IMR-90 (cell line): ENCODE measurements at regions not wholly inside any gene's neighbourhood (a gene's known extent, or its start where the extent isn't known, plus 50 kb on each side); places are given as distances from the start of the nearest gene placed in this dataset.

Source experiments
- ATAC-seq: fragments of 200-7000 bp; cut with Tn5 transposase; 2 replicates; pipeline ENCODE4 v1.9.1; 2020; ENCODE audit warnings: low read depth, mild to moderate bottlenecking, moderate library complexity
- BruUV-seq: library from RNA; stranded (reverse); fragments of 400-500 nt; replicated peaks from 2 replicates; lab custom pipeline; 2021; lab: Mats Ljungman, UMichigan
- CTCF ChIA-PET: fragments of 300-600 bp; formaldehyde crosslinking; extraction: SDS; loops from one replicate; lab custom pipeline; 2021; ENCODE audit warnings: antibody characterized with exemption; lab: Yijun Ruan, JAX
- POLR2A ChIA-PET: fragments of 300-600 bp; sonication (Branson Sonifier 250); formaldehyde crosslinking; loops from one replicate; lab custom pipeline; 2022; ENCODE audit warnings: antibody characterized with exemption; ENCODE audit not compliant: unreplicated experiment; lab: Charles Lee
- DNase-seq: peaks from one replicate; pipeline ENCODE4 v3.0.0; 2013
- H2AFZ ChIP-seq: replicated peaks from 2 replicates; pipeline ENCODE3; 2013; ENCODE audit warnings: low read length, mild to moderate bottlenecking; ENCODE audit not compliant: poor library complexity
- H2AK5ac ChIP-seq: 2 replicates; pipeline ENCODE4 v1.6.1; 2013; ENCODE audit warnings: low read depth, low read length, inconsistent platforms
- H2AK9ac ChIP-seq: replicated peaks from 2 replicates; pipeline ENCODE3; 2013; ENCODE audit warnings: mild to moderate bottlenecking, low read depth, low read length, moderate library complexity; ENCODE audit not compliant: poor library complexity
- H2BK120ac ChIP-seq: 2 replicates; pipeline ENCODE4 v1.6.1; 2013; ENCODE audit warnings: low read depth, low read length, inconsistent platforms
- H2BK15ac ChIP-seq: 3 replicates; pipeline ENCODE4 v1.6.1; 2013; ENCODE audit warnings: low read depth, low read length, inconsistent platforms
- H2BK20ac ChIP-seq: 2 replicates; pipeline ENCODE4 v1.6.1; 2013; ENCODE audit warnings: low read depth, mild to moderate bottlenecking, inconsistent platforms, low read length, moderate library complexity
- H2BK5ac ChIP-seq: 2 replicates; pipeline ENCODE4 v1.6.1; 2013; ENCODE audit warnings: mild to moderate bottlenecking, low read depth, low read length, inconsistent platforms; ENCODE audit not compliant: poor library complexity, severe bottlenecking
- H3K14ac ChIP-seq: replicated peaks from 2 replicates; pipeline ENCODE4 v1.6.1; 2013; ENCODE audit warnings: low read depth, low read length, inconsistent platforms
- H3K18ac ChIP-seq: 2 replicates; pipeline ENCODE4 v1.6.1; 2013; ENCODE audit warnings: low read depth, low read length, control low read depth
- H3K23ac ChIP-seq: 2 replicates; pipeline ENCODE4 v1.6.1; 2013; ENCODE audit warnings: low read depth, low read length, inconsistent platforms
- H3K27ac ChIP-seq: 2 replicates; pipeline ENCODE4 v1.5.1; 2013; ENCODE audit warnings: mild to moderate bottlenecking, control low read depth, low read length; ENCODE audit not compliant: insufficient read depth
- H3K27me3 ChIP-seq: 2 replicates; pipeline ENCODE4 v1.6.1; 2013; ENCODE audit warnings: low read length; ENCODE audit not compliant: control insufficient read depth, insufficient read depth
- H3K36me3 ChIP-seq: 2 replicates; pipeline ENCODE4 v1.6.1; 2013; ENCODE audit warnings: low read length, mixed read lengths; ENCODE audit not compliant: control insufficient read depth, insufficient read depth
- H3K4ac ChIP-seq: 2 replicates; pipeline ENCODE4 v1.6.1; 2013; ENCODE audit warnings: low read depth, low read length, inconsistent platforms
- H3K4me1 ChIP-seq: 2 replicates; pipeline ENCODE4 v1.6.1; 2013; ENCODE audit warnings: low read length, mixed read lengths; ENCODE audit not compliant: control insufficient read depth, insufficient read depth
- H3K4me2 ChIP-seq: 2 replicates; pipeline ENCODE4 v1.6.1; 2013; ENCODE audit warnings: low read depth, mild to moderate bottlenecking, control low read depth, low read length, moderate library complexity
- H3K4me3 ChIP-seq: 2 replicates; pipeline ENCODE4 v1.5.1; 2013; ENCODE audit warnings: low read depth, mild to moderate bottlenecking, control low read depth, low read length, moderate library complexity; ENCODE audit not compliant: insufficient read depth
- H3K56ac ChIP-seq: 2 replicates; pipeline ENCODE4 v1.6.1; 2013; ENCODE audit warnings: low read length, inconsistent platforms; ENCODE audit not compliant: insufficient read depth; ENCODE audit errors: extremely low read depth
- H3K79me1 ChIP-seq, 2 experiments: 2 replicates each; pipeline ENCODE4 v1.6.1; 2013; ENCODE audit warnings: low read length in 2 of 2, inconsistent platforms in 1 of 2, low read depth in 1 of 2
- H3K9ac ChIP-seq: 2 replicates; pipeline ENCODE4 v1.6.1; 2013; ENCODE audit warnings: low read depth, low read length, control low read depth
- H3K9me1 ChIP-seq: 2 replicates; pipeline ENCODE4 v1.6.1; 2013; ENCODE audit warnings: low read length, inconsistent platforms; ENCODE audit not compliant: insufficient read depth
- H3K9me3 ChIP-seq: 2 replicates; pipeline ENCODE4 v1.6.1; 2013; ENCODE audit warnings: low read length; ENCODE audit not compliant: control insufficient read depth, insufficient read depth
- H4K20me1 ChIP-seq: 2 replicates; pipeline ENCODE4 v1.6.1; 2013; ENCODE audit warnings: low read length, inconsistent platforms; ENCODE audit not compliant: insufficient read depth
- H4K5ac ChIP-seq: 2 replicates; pipeline ENCODE4 v1.6.1; 2013; ENCODE audit warnings: mild to moderate bottlenecking, low read depth, low read length, control low read depth
- H4K8ac ChIP-seq, 2 experiments: 2 replicates each; pipeline ENCODE4 v1.6.1; 2013; ENCODE audit warnings: low read depth in 2 of 2, low read length in 2 of 2, control low read depth in 1 of 2, inconsistent platforms in 1 of 2
- H4K91ac ChIP-seq: 2 replicates; pipeline ENCODE4 v1.6.1; 2013; ENCODE audit warnings: low read depth, low read length, inconsistent platforms; ENCODE audit not compliant: insufficient read depth
- BHLHE40 ChIP-seq: fragments of 150-350 bp; IDR thresholded peaks from 2 replicates; pipeline ENCODE4 v1.6.1; 2016; ENCODE audit warnings: mild to moderate bottlenecking, low read depth, low read length
- CEBPB ChIP-seq: IDR thresholded peaks from 2 replicates; pipeline ENCODE4 v1.6.1; 2012; ENCODE audit warnings: low read depth, low read length, improper control_type of control experiment
- CHD1 ChIP-seq: IDR thresholded peaks from 2 replicates; pipeline ENCODE4 v1.6.1; 2012; ENCODE audit warnings: low read depth, low read length, improper control_type of control experiment
- CTCF ChIP-seq: conservative IDR thresholded peaks from 2 replicates; pipeline ENCODE4 v1.5.1; 2012; ENCODE audit warnings: mild to moderate bottlenecking, low read depth, low read length, improper control_type of control experiment
- ELK1 ChIP-seq: fragments of 150-350 bp; IDR thresholded peaks from 2 replicates; pipeline ENCODE4 v1.6.1; 2016; ENCODE audit warnings: low read depth, mild to moderate bottlenecking, low read length, moderate library complexity, borderline replicate concordance
- FOS ChIP-seq: fragments of 150-350 bp; IDR thresholded peaks from 2 replicates; pipeline ENCODE4 v1.6.1; 2016; ENCODE audit warnings: low read depth, low read length
- MAFK ChIP-seq: IDR thresholded peaks from 2 replicates; pipeline ENCODE4 v1.6.1; 2012; ENCODE audit warnings: low read depth, low read length, improper control_type of control experiment
- MAZ ChIP-seq: IDR thresholded peaks from 2 replicates; pipeline ENCODE4 v1.6.1; 2012; ENCODE audit warnings: low read depth, mild to moderate bottlenecking, low read length, improper control_type of control experiment, moderate library complexity, borderline replicate concordance
- MXI1 ChIP-seq: IDR thresholded peaks from 2 replicates; pipeline ENCODE4 v1.6.1; 2012; ENCODE audit warnings: low read depth, mild to moderate bottlenecking, low read length, moderate library complexity, borderline replicate concordance
- NFE2L2 ChIP-seq: fragments of 150-350 bp; IDR thresholded peaks from 2 replicates; pipeline ENCODE4 v1.6.1; 2016; ENCODE audit warnings: low read depth, mild to moderate bottlenecking, low read length
- POLR2A ChIP-seq: IDR thresholded peaks from 2 replicates; pipeline ENCODE4 v1.6.1; 2012; ENCODE audit warnings: mild to moderate bottlenecking, low read depth, low read length
- RAD21 ChIP-seq: IDR thresholded peaks from 2 replicates; pipeline ENCODE4 v1.6.1; 2012; ENCODE audit warnings: low read length, improper control_type of control experiment
- RCOR1 ChIP-seq: IDR thresholded peaks from 2 replicates; pipeline ENCODE4 v1.6.1; 2012; ENCODE audit warnings: mild to moderate bottlenecking, low read length, improper control_type of control experiment; ENCODE audit not compliant: insufficient replicate concordance
- RFX5 ChIP-seq: IDR thresholded peaks from 2 replicates; pipeline ENCODE4 v1.8.0; 2012; ENCODE audit warnings: low read depth, mild to moderate bottlenecking, low read length, moderate library complexity
- SMC3 ChIP-seq: fragments of 150-350 bp; IDR thresholded peaks from 2 replicates; pipeline ENCODE4 v1.6.1; 2016; ENCODE audit warnings: low read depth, mild to moderate bottlenecking, antibody characterized with exemption, low read length, moderate library complexity
- WGBS, 2 experiments: methylation state at CpG; one replicate each; pipeline versions ENCODE4 v1.1.5 to v1.1.7; 2013; ENCODE audit warnings: missing lambda C conversion rate in 2 of 2; ENCODE audit not compliant: insufficient read length in 1 of 2; ENCODE audit errors: extremely low coverage in 2 of 2; 5-methylcytosine and 5-hydroxymethylcytosine counted together
- dilution Hi-C: fragments of 300-500 bp; cut with HindIII; formaldehyde crosslinking; loops from one replicate; pipeline ENCODE4 v1.14.3; 2018; ENCODE audit warnings: low sequenced_read_pairs; ENCODE audit not compliant: unreplicated experiment
- in situ Hi-C: fragments of 300-500 bp; cut with MboI; formaldehyde crosslinking; loops from 3 replicates; pipeline ENCODE4 v1.14.3; 2019; ENCODE audit warnings: low sequenced_read_pairs, inconsistent platforms, mixed read lengths
- intact Hi-C: fragments of 100-400 bp; cut with micrococcal nuclease; formaldehyde crosslinking; loops from 2 replicates; pipeline ENCODE4 v1.10.0; 2022
- TF ChIP-seq, protein P1 (sequence below): fragments of 150-350 bp; IDR thresholded peaks from 2 replicates; pipeline ENCODE4 v1.6.1; 2017; ENCODE audit warnings: mild to moderate bottlenecking, antibody characterized with exemption, low read length, low read depth

- no peak overlapping the region for H4K91ac ChIP-seq
- in situ Hi-C loops (no loop called here), dilution Hi-C loops (no loop called here), intact Hi-C loops (no loop called here)
- no peak overlapping the region for H4K8ac ChIP-seq
- BruUV-seq: no TSS peak
- H2BK20ac ChIP-seq: no peak overlapping the region
- no peak overlapping the region for H3K18ac ChIP-seq
- no peak overlapping the region for H4K5ac ChIP-seq
- DNase-seq: no peak
- H2AK9ac ChIP-seq: no peak overlapping the region
- ATAC-seq: no peak
- ChIA-PET POLR2A (no interaction called here), CTCF (no interaction called here)
- no peak overlapping the region for H3K23ac ChIP-seq
- H3K4me2 ChIP-seq: no peak overlapping the region
- TF ChIP-seq RFX5: no peak
- no peak for TF ChIP-seq CEBPB
- no peak for TF ChIP-seq RAD21
- TF ChIP-seq SMC3: no peak
- no peak for TF ChIP-seq CHD1
- no peak for TF ChIP-seq FOS
- TF ChIP-seq MXI1: no peak
- TF ChIP-seq ELK1: no peak
- no peak for TF ChIP-seq RCOR1
- TF ChIP-seq MAZ: no peak
- no peak for TF ChIP-seq CTCF
- TF ChIP-seq, protein P1, sequence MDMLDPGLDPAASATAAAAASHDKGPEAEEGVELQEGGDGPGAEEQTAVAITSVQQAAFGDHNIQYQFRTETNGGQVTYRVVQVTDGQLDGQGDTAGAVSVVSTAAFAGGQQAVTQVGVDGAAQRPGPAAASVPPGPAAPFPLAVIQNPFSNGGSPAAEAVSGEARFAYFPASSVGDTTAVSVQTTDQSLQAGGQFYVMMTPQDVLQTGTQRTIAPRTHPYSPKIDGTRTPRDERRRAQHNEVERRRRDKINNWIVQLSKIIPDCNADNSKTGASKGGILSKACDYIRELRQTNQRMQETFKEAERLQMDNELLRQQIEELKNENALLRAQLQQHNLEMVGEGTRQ: no peak
- no peak for TF ChIP-seq MAFK
- no peak for TF ChIP-seq POLR2A
- TF ChIP-seq BHLHE40: no peak
- TF ChIP-seq NFE2L2: no peak
- H3K14ac ChIP-seq: no peak overlapping the region
- H3K4me3 ChIP-seq: no peak overlapping the region
- no peaks in the 10 kb centered on the region for H3K79me1 ChIP-seq
- no peaks in the 10 kb centered on the region for H4K20me1 ChIP-seq
- no peak overlapping the region for H2AK5ac ChIP-seq
- no peak overlapping the region for H2BK15ac ChIP-seq
- H2BK120ac ChIP-seq: no peak overlapping the region
- H3K9me1 ChIP-seq: no peaks in the 10 kb centered on the region
- H3K4me1 ChIP-seq: no peaks in the 10 kb centered on the region
- no peak overlapping the region for H3K9ac ChIP-seq
- H3K27me3 ChIP-seq: no peaks in the 10 kb centered on the region
- no peak overlapping the region for H3K4ac ChIP-seq
- no peaks in the 10 kb centered on the region for H3K9me3 ChIP-seq
- no peak overlapping the region for H2BK5ac ChIP-seq
- H3K27ac ChIP-seq: no peak overlapping the region
- WGBS, 2 experiments: no CpG with 5 or more reads among the region's 1 CpG
- no peak overlapping the region for H2AFZ ChIP-seq
- no peaks in the 10 kb centered on the region for H3K36me3 ChIP-seq
- no peak overlapping the region for H3K56ac ChIP-seq
These were observed 1510.2 kb upstream of the DDX18 start for GRCh38 chr2:116304328-116304727.
